ENCODE measurements at regions not wholly inside any gene's neighbourhood (a gene's known extent, or its start where the extent isn't known, plus 50 kb on each side); places are given as distances from the start of the nearest gene placed in this dataset.

GRCh38 chr15:38895326-38896255 is 331.0 kb upstream of the RASGRP1 start:
- no peak for FAIRE-seq

- FAIRE-seq, result no peak
Observed at GRCh38 chr15:38896647-38897046, 332.0 kb upstream of the RASGRP1 start.

- no peak for FAIRE-seq
Observed at GRCh38 chr15:38897551-38897950, 332.9 kb upstream of the RASGRP1 start.

GRCh38 chr15:38898236-38898635 is 333.6 kb upstream of the RASGRP1 start:
- FAIRE-seq, result no peak

- FAIRE-seq, result no peak
Observed at GRCh38 chr15:38899300-38899699, 334.7 kb upstream of the RASGRP1 start.

- FAIRE-seq, result no peak
Observed at GRCh38 chr15:38904298-38904697, 339.7 kb upstream of the RASGRP1 start.

GRCh38 chr15:38905632-38906031 is 341.0 kb upstream of the RASGRP1 start:
- no peak for FAIRE-seq

- FAIRE-seq, result no peak
Observed at GRCh38 chr15:38920966-38921365, 356.4 kb upstream of the RASGRP1 start.

GRCh38 chr15:38921471-38921870 is 356.9 kb upstream of the RASGRP1 start:
- FAIRE-seq, result no peak

- FAIRE-seq, result no peak
Observed at GRCh38 chr15:38928431-38928830, 363.8 kb upstream of the RASGRP1 start.

GRCh38 chr15:38930851-38931572 is 366.4 kb upstream of the RASGRP1 start:
- FAIRE-seq, result no peak

- no peak for FAIRE-seq
Observed at GRCh38 chr15:38941399-38941953, 376.9 kb upstream of the RASGRP1 start.

GRCh38 chr15:38944536-38944935 is 379.9 kb upstream of the RASGRP1 start:
- no peak for FAIRE-seq

- no peak for FAIRE-seq
Observed at GRCh38 chr15:38945551-38946298, 381.1 kb upstream of the RASGRP1 start.

- FAIRE-seq, result no peak
Observed at GRCh38 chr15:38954090-38954489, 389.5 kb upstream of the RASGRP1 start.

GRCh38 chr15:38961456-38961855 is 396.8 kb upstream of the RASGRP1 start:
- FAIRE-seq, result no peak

- FAIRE-seq, result no peak
Observed at GRCh38 chr15:38961931-38962330, 397.3 kb upstream of the RASGRP1 start.

- FAIRE-seq, result no peak
Observed at GRCh38 chr15:38972831-38973230, 408.2 kb upstream of the RASGRP1 start.

- FAIRE-seq, result no peak
Observed at GRCh38 chr15:38975282-38975990, 410.8 kb upstream of the RASGRP1 start.

GRCh38 chr15:38991126-38991525 is 426.5 kb upstream of the RASGRP1 start:
- no peak for FAIRE-seq

GRCh38 chr15:38991701-38992100 is 427.1 kb upstream of the RASGRP1 start:
- no peak for FAIRE-seq

GRCh38 chr15:38992506-38992905 is 427.9 kb upstream of the RASGRP1 start:
- FAIRE-seq, result no peak

Data from G401.6 (cell line).